H1 (cell line): ENCODE measurements at regions not wholly inside any gene's neighbourhood (a gene's known extent, or its start where the extent isn't known, plus 50 kb on each side); places are given as distances from the start of the nearest gene placed in this dataset.

Source experiments
- ASH2L ChIP-seq: fragments of 200-600, 300-600 bp; sonication (generic); IDR thresholded peaks from one replicate; pipeline ENCODE4 v1.7.1; 2017; ENCODE audit warnings: low read length
- POLR2A ChIP-seq, 2 experiments: IDR thresholded peaks; 1 replicate in 1 of 2; 2 replicates in 1 of 2; pipeline ENCODE4 v1.6.1; 2011; ENCODE audit warnings: low read depth in 2 of 2, low read length in 2 of 2, mild to moderate bottlenecking in 2 of 2; ENCODE audit errors: control extremely low read depth in 1 of 2
- SAP30 ChIP-seq: fragments of 300-600 bp; sonication (generic); IDR thresholded peaks from 2 replicates; pipeline ENCODE4 v1.7.1; 2012; ENCODE audit warnings: low read length, moderate library complexity, mild to moderate bottlenecking, inconsistent platforms; ENCODE audit not compliant: insufficient read depth, insufficient replicate concordance
- SUZ12 ChIP-seq: fragments of 200-600 bp; sonication (generic); IDR thresholded peaks from 2 replicates; pipeline ENCODE4 v1.6.1; 2012; ENCODE audit warnings: mild to moderate bottlenecking, inconsistent platforms, low read length, moderate library complexity, mixed read lengths
- TAF1 ChIP-seq: IDR thresholded peaks from 2 replicates; pipeline ENCODE4 v1.6.1; 2011; ENCODE audit warnings: mild to moderate bottlenecking, low read depth, low read length
- ZNF274 ChIP-seq: IDR thresholded peaks from 2 replicates; pipeline ENCODE4 v1.7.0; 2012; ENCODE audit warnings: low read length, borderline replicate concordance; ENCODE audit errors: extremely low read depth
- TF ChIP-seq, protein P1 (sequence below), 3 experiments: IDR thresholded peaks; 1 replicate in 2 of 3; 2 replicates in 1 of 3; pipeline versions ENCODE4 v1.5.1 to v1.6.1; 2011; ENCODE audit warnings: low read length in 3 of 3, mild to moderate bottlenecking in 3 of 3, inconsistent platforms in 2 of 3, low read depth in 1 of 3, moderate library complexity in 1 of 3; ENCODE audit not compliant: insufficient read depth in 1 of 3; ENCODE audit errors: control extremely low read depth in 1 of 3
- TF ChIP-seq, protein P2 (sequence below): IDR thresholded peaks from 2 replicates; pipeline ENCODE4 v1.6.1; 2012; ENCODE audit warnings: inconsistent platforms

DNA sequence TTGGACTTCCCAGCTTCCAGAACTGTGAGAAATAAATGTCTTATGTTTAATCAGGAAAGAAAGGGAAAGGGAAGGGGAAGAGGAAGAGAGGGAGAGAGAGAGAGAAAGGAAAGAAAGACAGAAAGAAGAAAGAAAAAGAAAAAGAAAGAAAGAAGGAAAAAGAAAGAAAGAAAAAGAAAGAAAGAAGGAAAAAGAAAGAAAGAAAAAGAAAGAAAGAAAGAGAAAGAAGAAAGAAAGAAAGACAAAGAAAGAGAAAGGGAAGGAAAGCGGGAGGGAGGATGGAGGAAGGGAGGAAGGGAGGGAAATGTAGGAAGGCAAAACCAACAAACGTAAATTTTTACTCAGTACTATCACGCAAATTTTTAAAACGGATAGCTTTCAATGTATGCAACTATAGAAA lies 2281.8 kb downstream of the LRRC4C start:
- TF ChIP-seq, protein P1, sequence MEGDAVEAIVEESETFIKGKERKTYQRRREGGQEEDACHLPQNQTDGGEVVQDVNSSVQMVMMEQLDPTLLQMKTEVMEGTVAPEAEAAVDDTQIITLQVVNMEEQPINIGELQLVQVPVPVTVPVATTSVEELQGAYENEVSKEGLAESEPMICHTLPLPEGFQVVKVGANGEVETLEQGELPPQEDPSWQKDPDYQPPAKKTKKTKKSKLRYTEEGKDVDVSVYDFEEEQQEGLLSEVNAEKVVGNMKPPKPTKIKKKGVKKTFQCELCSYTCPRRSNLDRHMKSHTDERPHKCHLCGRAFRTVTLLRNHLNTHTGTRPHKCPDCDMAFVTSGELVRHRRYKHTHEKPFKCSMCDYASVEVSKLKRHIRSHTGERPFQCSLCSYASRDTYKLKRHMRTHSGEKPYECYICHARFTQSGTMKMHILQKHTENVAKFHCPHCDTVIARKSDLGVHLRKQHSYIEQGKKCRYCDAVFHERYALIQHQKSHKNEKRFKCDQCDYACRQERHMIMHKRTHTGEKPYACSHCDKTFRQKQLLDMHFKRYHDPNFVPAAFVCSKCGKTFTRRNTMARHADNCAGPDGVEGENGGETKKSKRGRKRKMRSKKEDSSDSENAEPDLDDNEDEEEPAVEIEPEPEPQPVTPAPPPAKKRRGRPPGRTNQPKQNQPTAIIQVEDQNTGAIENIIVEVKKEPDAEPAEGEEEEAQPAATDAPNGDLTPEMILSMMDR (IDR thresholded peaks at IDR 0.05; ENCODE audit: control extremely low read depth in 1 of 3, insufficient read depth in 1 of 3, low read depth in 1 of 3, low read length in 3 of 3), result no peak
- TF ChIP-seq, protein P2, sequence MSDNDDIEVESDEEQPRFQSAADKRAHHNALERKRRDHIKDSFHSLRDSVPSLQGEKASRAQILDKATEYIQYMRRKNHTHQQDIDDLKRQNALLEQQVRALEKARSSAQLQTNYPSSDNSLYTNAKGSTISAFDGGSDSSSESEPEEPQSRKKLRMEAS, result no peak
- TF ChIP-seq POLR2A (IDR thresholded peaks at IDR 0.05; ENCODE audit: control extremely low read depth in 1 of 2, low read depth in 2 of 2, low read length in 2 of 2), result no peak
- no peak for TF ChIP-seq ASH2L
- TF ChIP-seq SAP30, result no peak
- TF ChIP-seq SUZ12, result no peak
- TF ChIP-seq TAF1, result no peak
- TF ChIP-seq ZNF274, result no peak
